T-cell (primary cell): ENCODE measurements at regions not wholly inside any gene's neighbourhood (a gene's known extent, or its start where the extent isn't known, plus 50 kb on each side); places are given as distances from the start of the nearest gene placed in this dataset.

Experiments
- ATAC-seq, 4 experiments: fragments of 200-7000 bp in 3 of 4; fragments of 150-1000 bp in 1 of 4; cut with Tn5 transposase; replicated peaks in 1 of 4; 1 replicate in 3 of 4; 2 replicates in 1 of 4; pipeline ENCODE4 v1.10.0; 2021; ENCODE audit warnings: moderate library complexity in 3 of 4, mild to moderate bottlenecking in 2 of 4, moderate number of reproducible peaks in 1 of 4
- CTCF ChIA-PET, 2 donors: fragments of 300-600 bp; sonication (Branson Sonifier 250); formaldehyde crosslinking; loops; one replicate each; lab custom pipeline; 2022; ENCODE audit warnings: antibody characterized with exemption in 2 of 2; lab: Charles Lee
- POLR2A ChIA-PET, 2 donors: fragments of 300-600 bp; sonication (Branson Sonifier 250); formaldehyde crosslinking; loops; one replicate each; lab custom pipeline; 2022; ENCODE audit warnings: antibody characterized with exemption in 2 of 2; lab: Charles Lee
- DNase-seq, 35 experiments: peaks; one replicate each; pipeline versions ENCODE4 v3.0.0 to v3.0.0-alpha.2; 2013 to 2023
- H3K27ac ChIP-seq: one replicate; pipeline ENCODE4 v1.5.1; 2013; ENCODE audit warnings: low read length
- H3K27me3 ChIP-seq, 2 experiments: replicated peaks in 1 of 2; 1 replicate in 1 of 2; 2 replicates in 1 of 2; pipeline versions ENCODE4 v1.6.1 to v1.7.0; 2013; ENCODE audit warnings: low read length in 1 of 2, mixed read lengths in 1 of 2; ENCODE audit not compliant: control insufficient read depth in 2 of 2, insufficient read depth in 2 of 2; ENCODE audit errors: extremely low read depth in 1 of 2
- H3K36me3 ChIP-seq, 2 donors: 1 replicate in 1 of 2; 2 replicates in 1 of 2; pipeline versions ENCODE4 v1.6.1 to v1.7.0; 2013; ENCODE audit warnings: low read length in 1 of 2; ENCODE audit not compliant: control insufficient read depth in 2 of 2, insufficient read depth in 1 of 2; ENCODE audit errors: extremely low read depth in 1 of 2
- H3K4me1 ChIP-seq, 2 experiments: 1 replicate in 1 of 2; 2 replicates in 1 of 2; pipeline versions ENCODE4 v1.6.1 to v1.7.0; 2013; ENCODE audit warnings: low read length in 2 of 2, mixed read lengths in 1 of 2; ENCODE audit not compliant: insufficient read depth in 2 of 2, control insufficient read depth in 1 of 2; ENCODE audit errors: extremely low read depth in 1 of 2
- H3K4me3 ChIP-seq, 2 donors: 1 replicate in 1 of 2; 2 replicates in 1 of 2; pipeline versions ENCODE4 v1.5.1 to v1.7.0; 2013; ENCODE audit warnings: mild to moderate bottlenecking in 2 of 2, low read length in 1 of 2, moderate library complexity in 1 of 2; ENCODE audit not compliant: control insufficient read depth in 1 of 2; ENCODE audit errors: extremely low read depth in 1 of 2
- H3K9me3 ChIP-seq: 2 replicates; pipeline ENCODE4 v1.7.0; 2013
- H3K27ac Mint-ChIP-seq, 2 donors: one replicate each; pipeline ENCODE4 v1.8.0; 2020 to 2021; ENCODE audit warnings: mild to moderate bottlenecking in 2 of 2, mixed read lengths in 2 of 2
- H3K27me3 Mint-ChIP-seq, 2 donors: one replicate each; pipeline ENCODE4 v1.8.0; 2021 to 2022; ENCODE audit warnings: mixed read lengths in 2 of 2
- H3K36me3 Mint-ChIP-seq: one replicate; pipeline ENCODE4 v1.8.0; 2021; ENCODE audit warnings: mixed read lengths
- H3K4me1 Mint-ChIP-seq, 3 donors: one replicate each; pipeline ENCODE4 v1.8.0; 2020 to 2022; ENCODE audit warnings: mixed read lengths in 3 of 3, mild to moderate bottlenecking in 1 of 3
- H3K4me3 Mint-ChIP-seq, 3 donors: one replicate each; pipeline ENCODE4 v1.8.0; 2020 to 2022; ENCODE audit warnings: mild to moderate bottlenecking in 3 of 3, mixed read lengths in 3 of 3, moderate library complexity in 3 of 3
- H3K9me3 Mint-ChIP-seq, 3 donors: one replicate each; pipeline ENCODE4 v1.8.0; 2020 to 2022; ENCODE audit warnings: mixed read lengths in 3 of 3
- WGBS: methylation state at CpG from one replicate; pipeline ENCODE4 v1.1.5; 2013; ENCODE audit warnings: missing lambda C conversion rate; ENCODE audit not compliant: insufficient coverage; 5-methylcytosine and 5-hydroxymethylcytosine counted together

DNA sequence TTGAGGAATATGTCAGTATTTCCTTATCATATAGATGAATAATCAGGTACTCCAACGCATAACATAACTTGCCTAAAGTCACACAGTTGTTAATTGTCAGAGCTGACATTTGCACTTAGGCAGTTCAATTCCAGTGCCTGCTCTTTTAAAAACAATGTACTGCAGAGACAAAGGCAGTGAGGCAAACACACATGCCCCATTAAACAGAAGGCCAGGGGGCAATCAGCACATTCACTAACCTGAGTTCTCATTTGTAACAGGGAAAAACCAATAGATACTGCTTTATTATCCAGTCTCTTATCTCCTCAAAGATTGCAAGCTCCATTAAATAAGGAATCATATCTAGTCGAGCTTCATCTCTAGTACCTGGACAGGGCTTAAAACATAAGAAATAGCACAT lies 1017.4 kb downstream of the SQOR start:
- no peaks in the 10 kb centered on the region for H3K4me1 ChIP-seq
- no CpG with 5 or more reads among the region's 2 CpGs for WGBS
- ATAC-seq (no peak), DNase-seq (no peak)
- ChIA-PET CTCF (no interaction called here), POLR2A (no interaction called here)
- no peaks in the 10 kb centered on the region for H3K4me1 Mint-ChIP-seq
- H3K4me3 ChIP-seq: no peak overlapping the region
- no peaks in the 10 kb centered on the region for H3K9me3 ChIP-seq
- H3K36me3 ChIP-seq: no peaks in the 10 kb centered on the region
- H3K27ac ChIP-seq: no peak overlapping the region
- H3K9me3 Mint-ChIP-seq: peaks cover 0 to 4% (median 3%) of the 10 kb centered on the region in 3 donors
- H3K36me3 Mint-ChIP-seq: no peaks in the 10 kb centered on the region
- H3K27me3 ChIP-seq: no peaks in the 10 kb centered on the region
- no peaks in the 10 kb centered on the region for H3K27me3 Mint-ChIP-seq
- H3K4me3 Mint-ChIP-seq: no peak overlapping the region
- H3K27ac Mint-ChIP-seq: no peak overlapping the region

DNA sequence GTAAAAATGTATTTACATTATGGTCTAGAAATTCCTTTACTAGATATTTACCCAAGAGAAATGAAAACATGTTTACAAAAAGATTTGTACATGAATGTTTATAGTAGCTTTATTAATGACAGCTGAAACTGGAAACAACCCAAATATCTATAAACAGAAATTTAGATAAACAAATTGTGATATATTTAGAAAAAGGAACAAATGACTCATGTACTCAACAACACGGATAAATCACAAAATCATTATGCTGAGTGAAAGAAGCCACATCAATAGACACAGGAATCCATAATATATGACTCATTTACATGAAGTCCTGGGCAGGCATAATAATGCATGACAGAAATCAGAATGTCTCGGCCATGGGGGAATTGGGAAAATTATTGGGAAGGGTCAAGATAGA lies 1020.2 kb downstream of the SQOR start:
- no peak for DNase-seq
- Histone ChIP-seq H3K27me3 (no peaks in the 10 kb centered on the region), H3K9me3 (no peaks in the 10 kb centered on the region), H3K4me3 (no peak overlapping the region), H3K36me3 (no peaks in the 10 kb centered on the region), H3K4me1 (no peaks in the 10 kb centered on the region), H3K27ac (no peak overlapping the region)
- Mint-ChIP-seq H3K9me3 (peaks cover 4 to 16% (median 10%) of the 10 kb centered on the region in 3 donors), H3K27ac (no peak overlapping the region), H3K4me3 (no peak overlapping the region), H3K27me3 (no peaks in the 10 kb centered on the region), H3K36me3 (no peaks in the 10 kb centered on the region), H3K4me1 (no peaks in the 10 kb centered on the region)
- POLR2A ChIA-PET: no interaction called here
- ATAC-seq: no peak
- WGBS: no CpG with 5 or more reads among the region's 2 CpGs
- CTCF ChIA-PET: no interaction called here

DNA sequence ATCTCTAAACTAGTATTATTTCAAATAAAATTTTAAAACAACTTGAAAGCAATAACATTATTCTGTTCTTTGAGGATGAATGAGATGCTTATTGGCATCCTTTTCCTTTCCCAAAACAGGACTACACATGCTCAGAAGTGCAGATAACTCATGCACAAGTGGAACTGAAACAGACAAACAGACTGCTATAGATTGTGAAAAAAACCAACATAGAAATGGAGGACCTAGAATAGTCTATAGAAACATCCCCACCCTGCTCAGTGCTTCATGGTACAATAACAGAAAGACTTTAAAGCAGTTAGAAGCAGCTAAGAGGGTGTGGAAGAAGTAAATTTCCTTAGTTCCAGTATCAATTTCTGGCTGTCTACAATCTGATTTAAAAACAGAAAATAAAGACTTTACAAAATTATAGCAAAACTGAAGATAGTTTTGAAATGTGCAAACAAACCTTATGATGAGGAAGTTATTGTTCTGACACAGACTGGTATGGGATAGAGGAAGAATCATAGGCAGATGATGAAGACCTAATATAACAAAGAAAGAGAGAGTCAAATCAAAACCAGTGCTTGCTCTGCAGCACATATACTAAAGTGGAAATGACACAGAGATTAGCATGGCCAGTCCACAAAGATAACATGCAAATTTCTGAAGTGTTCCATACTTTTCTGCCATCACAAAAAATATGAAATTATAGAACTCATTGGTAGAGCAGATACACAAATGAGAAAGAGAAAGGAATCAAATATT lies 1025.4 kb downstream of the SQOR start:
- Mint-ChIP-seq H3K4me1 (no peaks in the 10 kb centered on the region), H3K27me3 (no peaks in the 10 kb centered on the region), H3K27ac (no peak overlapping the region), H3K4me3 (no peak overlapping the region), H3K36me3 (no peaks in the 10 kb centered on the region), H3K9me3 (peaks cover 4 to 27% (median 19%) of the 10 kb centered on the region in 3 donors)
- H3K27ac ChIP-seq: no peak overlapping the region
- ChIA-PET POLR2A (no interaction called here), CTCF (no interaction called here)
- H3K9me3 ChIP-seq: no peaks in the 10 kb centered on the region
- H3K36me3 ChIP-seq: no peaks in the 10 kb centered on the region
- H3K4me1 ChIP-seq: no peaks in the 10 kb centered on the region
- ATAC-seq (no peak), DNase-seq (no peak)
- H3K27me3 ChIP-seq: no peaks in the 10 kb centered on the region
- no peak overlapping the region for H3K4me3 ChIP-seq

DNA sequence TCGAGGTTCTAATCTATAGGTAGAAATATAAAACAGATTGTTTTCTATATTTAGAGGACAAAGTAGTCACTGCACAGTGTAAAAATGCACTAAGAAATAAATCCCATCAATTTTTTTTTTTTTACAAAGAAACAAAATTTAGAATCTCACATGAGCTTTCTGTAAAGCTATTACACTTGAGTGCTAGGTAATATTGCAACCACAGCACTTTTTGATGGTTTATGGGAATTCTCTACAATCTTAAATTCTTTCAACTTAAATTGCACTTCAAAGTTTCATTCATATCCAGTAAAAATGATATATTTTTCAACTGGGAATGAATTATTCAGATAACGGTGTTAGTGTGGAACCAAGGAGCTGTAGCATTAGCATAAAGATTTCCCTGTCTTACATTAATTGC lies 1035.4 kb downstream of the SQOR start:
- ChIA-PET POLR2A (interaction anchor here in 1 of 2 donors (0.5 kb wide), 1 partner anchor 38 kb away, joined by 4 read pairs; no protein-coding TSS in a partner anchor), CTCF (no interaction called here)
- H3K27me3 Mint-ChIP-seq: no peaks in the 10 kb centered on the region
- no peaks in the 10 kb centered on the region for H3K36me3 Mint-ChIP-seq
- H3K4me1 Mint-ChIP-seq: no peaks in the 10 kb centered on the region
- no peak overlapping the region for H3K27ac ChIP-seq
- no peaks in the 10 kb centered on the region for H3K36me3 ChIP-seq
- WGBS: no CpG with 5 or more reads among the region's 2 CpGs
- no peak for DNase-seq
- no peak overlapping the region for H3K27ac Mint-ChIP-seq
- no peaks in the 10 kb centered on the region for H3K9me3 ChIP-seq
- H3K4me3 Mint-ChIP-seq: no peak overlapping the region
- H3K4me1 ChIP-seq: no peaks in the 10 kb centered on the region
- H3K9me3 Mint-ChIP-seq: peaks cover 5 to 19% (median 8%) of the 10 kb centered on the region in 3 donors
- H3K4me3 ChIP-seq: no peak overlapping the region
- ATAC-seq: no peak
- H3K27me3 ChIP-seq: no peaks in the 10 kb centered on the region

DNA sequence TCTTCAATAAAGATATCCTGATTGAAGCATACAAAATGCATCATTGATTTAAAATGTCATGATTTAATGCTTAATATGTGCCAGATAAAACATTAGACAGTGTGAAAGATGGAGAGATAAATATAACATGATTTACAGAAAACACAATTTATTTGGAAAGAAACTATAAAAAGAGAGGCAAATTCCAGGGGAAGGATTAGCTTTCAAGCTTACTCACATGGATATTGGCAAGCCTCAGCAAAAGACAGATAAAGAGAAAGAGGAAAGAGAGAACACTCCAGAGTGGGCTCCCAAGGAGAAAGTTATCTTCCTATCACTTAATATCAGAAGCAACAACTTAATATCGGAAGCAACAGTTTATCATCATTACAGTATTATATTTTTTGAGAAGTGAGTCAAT lies 1036.5 kb downstream of the SQOR start:
- Mint-ChIP-seq H3K4me3 (no peak overlapping the region), H3K36me3 (no peaks in the 10 kb centered on the region), H3K9me3 (peaks cover 5 to 19% (median 8%) of the 10 kb centered on the region in 3 donors), H3K4me1 (no peaks in the 10 kb centered on the region), H3K27me3 (no peaks in the 10 kb centered on the region), H3K27ac (no peak overlapping the region)
- ATAC-seq (no peak), DNase-seq (no peak)
- WGBS: no CpG with 5 or more reads among the region's 1 CpG
- Histone ChIP-seq H3K4me1 (no peaks in the 10 kb centered on the region), H3K9me3 (no peaks in the 10 kb centered on the region), H3K36me3 (no peaks in the 10 kb centered on the region), H3K4me3 (no peak overlapping the region), H3K27ac (no peak overlapping the region), H3K27me3 (no peaks in the 10 kb centered on the region)
- CTCF ChIA-PET: no interaction called here
- POLR2A ChIA-PET: no interaction called here

DNA sequence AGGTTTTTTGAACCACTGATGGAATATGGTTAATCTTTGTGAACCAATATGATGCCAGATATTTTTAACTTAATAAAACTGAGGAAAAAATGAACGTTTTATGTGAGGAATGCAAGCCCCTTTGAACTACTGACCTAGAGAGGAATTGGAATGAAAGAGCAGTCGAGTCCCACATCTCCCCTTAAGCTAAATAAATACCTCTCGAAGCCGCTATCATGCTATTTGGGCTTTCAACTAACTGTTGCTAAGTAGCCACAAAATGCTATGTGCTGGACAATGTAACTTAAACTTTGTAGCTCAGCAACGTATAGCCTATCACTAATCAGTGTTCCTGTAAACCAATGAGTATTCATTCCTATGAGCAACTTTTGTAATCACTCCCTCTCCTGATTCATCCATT lies 1037.2 kb downstream of the SQOR start:
- Mint-ChIP-seq H3K27ac (no peak overlapping the region), H3K9me3 (peaks cover 5 to 19% (median 9%) of the 10 kb centered on the region in 3 donors), H3K27me3 (no peaks in the 10 kb centered on the region), H3K36me3 (no peaks in the 10 kb centered on the region), H3K4me1 (no peaks in the 10 kb centered on the region), H3K4me3 (no peak overlapping the region)
- Histone ChIP-seq H3K4me3 (no peak overlapping the region), H3K27ac (no peak overlapping the region), H3K9me3 (no peaks in the 10 kb centered on the region), H3K27me3 (no peaks in the 10 kb centered on the region), H3K4me1 (no peaks in the 10 kb centered on the region), H3K36me3 (no peaks in the 10 kb centered on the region)
- DNase-seq (no peak), ATAC-seq (no peak)
- CTCF ChIA-PET: no interaction called here
- POLR2A ChIA-PET: no interaction called here
- 50% methylated on average over 2 of the region's 5 CpGs for WGBS
